ENCODE measurements at regions not wholly inside any gene's neighbourhood (a gene's known extent, or its start where the extent isn't known, plus 50 kb on each side); places are given as distances from the start of the nearest gene placed in this dataset.

DNA sequence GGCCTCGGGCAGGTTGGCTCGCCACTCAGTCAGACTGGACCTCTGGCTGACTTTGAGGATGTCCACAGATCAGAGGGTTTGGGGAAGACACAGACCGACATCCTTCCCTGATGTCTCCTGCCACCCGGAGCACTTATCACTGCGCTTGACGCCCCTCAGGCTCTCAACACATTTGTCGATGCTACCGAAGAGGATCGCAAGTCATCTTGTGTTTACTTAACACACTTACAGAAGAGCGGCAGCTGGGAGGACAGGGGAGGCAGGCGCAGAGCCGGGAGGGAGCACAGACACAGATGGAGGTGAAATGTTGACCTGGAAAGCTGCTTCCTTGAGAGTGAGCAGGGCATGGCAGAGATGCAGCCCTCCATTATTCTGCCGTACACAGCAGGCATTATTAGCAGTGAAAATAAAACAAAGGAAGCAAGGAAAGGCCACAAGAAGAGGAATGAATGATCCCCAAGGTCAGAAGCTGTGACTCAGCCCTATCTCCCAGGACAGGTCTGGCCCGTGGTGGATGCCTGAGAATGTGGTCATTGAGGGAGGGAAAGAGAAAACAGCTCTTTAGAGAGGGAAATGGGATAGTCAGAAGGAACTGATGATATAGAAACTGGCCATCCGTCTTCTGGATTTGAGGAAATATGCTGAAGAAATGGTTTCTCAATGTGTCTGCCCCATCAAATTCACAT is 549.5 kb upstream of the ARGLU1 start:
- DNase-seq (ENCODE audit: low spot score): no peak

DNA sequence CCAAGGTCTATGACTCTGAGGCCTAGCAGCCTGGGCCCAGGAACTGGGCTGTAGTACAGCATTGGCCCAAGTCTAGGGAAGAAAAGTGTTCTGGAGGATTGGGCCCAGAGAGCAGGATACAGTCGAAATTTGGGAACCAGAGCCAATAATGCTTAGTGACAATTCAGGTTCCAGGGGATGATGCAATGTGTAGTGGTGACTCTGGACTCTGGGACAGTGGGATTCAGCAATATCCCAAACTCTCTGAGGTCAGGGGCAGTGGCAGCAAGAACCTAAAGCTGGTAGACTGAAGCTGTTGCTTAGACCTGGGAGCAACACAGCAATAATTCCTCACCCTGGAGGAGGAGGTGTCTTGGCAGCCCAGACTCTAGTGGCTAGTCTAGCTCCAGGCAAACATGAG is 545.5 kb upstream of the ARGLU1 start:
- no peak for DNase-seq (ENCODE audit: low spot score)

DNA sequence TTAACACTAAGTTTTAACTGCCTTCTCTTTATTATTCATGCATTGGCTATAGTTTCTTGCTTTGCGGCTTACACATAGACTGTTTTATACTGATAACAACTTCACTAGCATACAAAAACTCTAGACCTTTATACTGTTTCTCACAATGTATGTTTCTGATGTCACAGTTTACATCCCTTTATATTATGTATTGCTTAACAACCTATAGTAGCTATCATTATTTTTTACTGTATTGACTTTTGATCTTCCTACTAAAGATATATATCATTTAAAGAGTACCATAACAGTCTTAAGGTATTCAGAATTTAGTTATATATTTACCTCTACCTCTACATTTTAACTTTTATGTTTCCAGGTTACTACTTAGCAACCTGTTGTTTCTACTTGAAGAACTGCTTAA is 543.3 kb upstream of the ARGLU1 start:
- DNase-seq (ENCODE audit: low spot score): no peak

DNA sequence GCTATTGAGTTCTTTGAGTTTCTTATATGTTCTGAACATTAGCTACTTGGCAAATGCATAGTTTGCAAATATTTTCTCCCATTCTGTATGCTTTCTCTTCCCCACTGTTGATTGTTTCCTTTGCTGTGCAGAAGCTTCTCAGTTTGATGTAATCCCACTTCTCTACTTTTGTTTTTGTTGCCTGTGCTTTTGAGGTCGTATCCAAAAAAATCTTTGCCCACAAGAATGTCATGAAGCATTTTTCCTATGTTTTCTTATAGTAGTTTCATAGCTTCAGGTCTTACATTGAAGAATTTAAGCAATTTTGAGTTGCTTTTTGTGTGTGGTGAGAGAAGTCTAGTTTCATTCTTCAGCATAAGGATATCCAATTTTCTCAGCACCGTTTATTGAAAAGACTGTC is 536.7 kb upstream of the ARGLU1 start:
- no peak for DNase-seq (ENCODE audit: low spot score)

DNA sequence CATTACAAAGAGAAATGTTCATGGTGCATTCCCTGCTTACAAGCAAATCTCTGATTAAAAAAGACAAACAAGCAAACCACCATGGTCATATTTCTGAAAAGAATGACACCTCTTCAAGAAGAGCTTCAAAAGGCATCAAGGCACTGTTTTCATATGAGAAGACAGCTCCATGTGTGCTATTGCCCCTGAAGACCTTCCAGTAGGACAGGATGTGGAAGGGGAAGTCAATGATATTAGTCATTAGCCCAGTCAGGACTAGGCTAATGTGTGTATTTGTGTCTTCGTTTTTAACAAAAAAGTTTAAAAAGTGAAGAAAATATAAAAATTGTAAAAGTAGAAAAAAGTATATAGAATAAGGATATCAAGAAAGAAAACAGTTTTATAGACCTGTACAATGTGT is 534.7 kb upstream of the ARGLU1 start:
- DNase-seq (ENCODE audit: low spot score): no peak

DNA sequence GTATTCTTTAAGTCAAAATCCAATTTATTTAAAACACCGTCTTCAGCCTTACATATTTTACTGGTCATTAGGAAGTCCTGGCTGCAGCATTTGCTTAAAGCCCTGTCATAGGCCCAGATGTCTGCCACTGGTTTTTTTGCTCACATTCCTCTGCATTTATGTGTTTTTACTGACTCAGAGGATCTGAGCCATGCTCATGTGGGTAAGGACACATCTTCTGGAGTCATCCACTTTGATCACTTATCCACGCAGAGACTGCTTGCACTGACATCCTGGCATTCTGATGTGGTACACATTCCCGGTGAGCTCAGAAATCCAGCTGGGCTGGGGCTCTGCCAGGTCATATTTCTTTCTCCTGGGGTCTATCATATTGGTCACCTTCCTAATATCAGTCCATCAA is 531.7 kb upstream of the ARGLU1 start:
- DNase-seq (ENCODE audit: low spot score): no peak

DNA sequence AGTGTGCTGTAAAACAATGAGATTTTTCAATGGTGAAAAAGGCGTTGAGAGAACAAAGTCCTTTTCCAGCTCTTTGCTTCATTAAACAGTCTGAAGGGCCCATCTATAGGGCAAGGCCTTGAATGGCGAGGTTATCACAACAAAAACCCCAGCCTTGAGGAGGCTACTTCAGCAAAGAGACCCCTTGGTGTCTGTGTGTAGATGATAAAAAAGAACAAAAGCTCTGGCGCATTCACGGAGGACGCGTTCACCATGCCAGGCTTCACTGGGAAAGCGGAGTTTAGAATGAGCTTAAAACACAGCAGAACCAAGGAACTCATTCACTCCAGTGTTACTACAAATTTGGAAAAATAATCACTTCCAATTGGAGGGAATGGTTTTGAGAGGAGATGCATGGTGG is 530.0 kb upstream of the ARGLU1 start:
- no peak for DNase-seq (ENCODE audit: low spot score)

DNA sequence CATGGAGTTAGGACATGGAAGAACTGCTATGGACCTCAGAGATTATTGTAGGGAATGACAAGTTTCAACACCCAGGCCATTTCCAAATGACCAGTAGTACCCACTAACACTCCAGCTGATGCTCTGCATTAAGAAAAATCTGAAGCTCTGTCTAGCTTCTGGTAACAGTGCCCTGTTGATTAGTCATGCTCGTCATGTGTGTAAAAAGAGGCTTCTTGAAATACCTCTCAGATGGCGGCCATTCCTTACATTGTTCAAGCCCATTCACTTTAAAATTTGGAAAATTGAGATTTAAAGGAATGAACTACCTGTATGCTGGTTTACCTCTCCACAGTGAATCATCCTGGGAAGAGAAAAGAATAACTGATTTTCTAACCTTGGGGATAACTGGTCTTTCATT is 527.9 kb upstream of the ARGLU1 start:
- no peak for DNase-seq (ENCODE audit: low spot score)

DNA sequence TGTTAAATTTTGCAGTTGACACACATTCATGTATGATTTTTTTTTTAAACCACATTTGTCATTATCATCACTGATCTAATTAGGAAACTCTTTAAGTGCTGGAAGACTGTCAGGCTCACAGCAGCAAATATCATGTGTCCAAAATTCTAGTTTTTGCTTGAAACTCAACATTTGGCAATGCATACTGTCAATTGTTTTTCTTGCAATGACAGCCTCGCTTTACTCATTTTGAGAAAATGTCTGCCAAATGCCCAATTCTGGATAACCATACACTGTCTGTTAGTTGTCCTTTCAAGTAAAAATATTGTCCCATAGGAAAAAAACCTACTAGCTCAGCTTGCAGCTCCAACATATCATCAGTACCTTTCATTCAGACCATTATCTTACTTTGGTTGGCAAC is 523.9 kb upstream of the ARGLU1 start:
- DNase-seq (ENCODE audit: low spot score): no peak

DNA sequence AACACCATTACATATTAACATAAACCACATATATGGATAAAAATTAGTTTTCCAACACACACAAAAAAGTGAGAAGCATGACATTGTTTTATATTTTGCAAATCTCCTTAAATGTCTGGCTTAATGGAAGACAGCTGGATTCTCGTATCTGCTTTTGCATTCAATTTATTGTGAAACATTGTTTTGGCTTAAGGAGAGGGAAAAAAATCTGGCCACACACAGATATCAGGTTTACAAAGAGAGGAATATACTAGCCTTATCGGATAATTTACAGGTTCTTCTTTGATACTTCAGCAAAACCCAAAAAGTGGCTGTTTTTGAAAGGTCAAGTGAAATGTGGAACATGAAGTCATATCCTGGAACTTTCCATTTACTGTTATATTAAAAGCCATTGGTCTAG is 523.5 kb upstream of the ARGLU1 start:
- DNase-seq (ENCODE audit: low spot score): no peak

DNA sequence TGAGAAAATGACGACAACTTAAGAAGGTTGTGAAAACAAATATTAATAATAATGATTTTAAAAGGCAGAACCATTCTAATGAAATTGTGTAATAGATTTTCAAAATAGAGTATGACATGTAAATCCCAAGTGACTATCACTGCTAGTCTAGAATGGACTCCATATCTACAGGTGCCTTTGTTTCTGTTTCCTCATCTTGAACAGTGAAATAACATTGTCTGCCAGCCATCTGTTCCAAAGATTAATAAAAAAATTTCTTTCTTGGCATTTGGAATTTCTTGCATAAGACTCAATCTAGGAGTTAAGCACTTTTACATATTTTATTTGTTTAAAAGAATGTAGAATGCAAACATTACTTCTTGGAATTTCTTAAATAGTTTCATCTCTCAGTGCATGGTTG is 520.1 kb upstream of the ARGLU1 start:
- DNase-seq (ENCODE audit: low spot score): no peak

DNA sequence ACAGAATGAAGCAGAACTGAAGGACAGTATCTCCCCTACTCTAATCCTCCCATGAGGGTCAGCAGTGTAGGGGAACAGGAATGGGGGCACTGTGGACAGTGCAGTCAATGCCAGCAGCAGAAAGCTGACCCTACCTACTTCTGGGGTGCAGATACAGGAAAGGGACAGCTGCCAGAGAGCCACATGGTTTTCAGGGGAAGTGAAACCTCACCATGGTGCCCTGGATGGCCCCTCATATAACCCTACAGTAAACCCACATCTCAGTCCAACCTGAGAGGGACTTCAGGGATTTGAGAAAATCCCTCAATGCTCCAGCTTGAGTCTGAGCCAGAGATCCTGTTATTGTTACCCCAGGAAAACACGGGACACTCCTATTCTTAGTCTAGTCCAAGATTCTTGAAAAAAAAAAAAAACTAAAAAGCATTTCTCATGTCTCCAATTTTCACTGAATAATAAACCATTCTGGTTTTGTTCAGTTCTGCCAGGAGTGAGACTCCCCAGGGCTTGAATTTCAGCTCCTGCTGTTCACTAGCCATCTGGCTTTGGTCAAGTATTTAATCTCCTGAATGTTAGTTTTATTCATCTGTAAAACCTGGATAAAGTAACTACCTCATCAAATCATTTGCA is 511.6 kb upstream of the ARGLU1 start:
- DNase-seq (ENCODE audit: low spot score): no peak

DNA sequence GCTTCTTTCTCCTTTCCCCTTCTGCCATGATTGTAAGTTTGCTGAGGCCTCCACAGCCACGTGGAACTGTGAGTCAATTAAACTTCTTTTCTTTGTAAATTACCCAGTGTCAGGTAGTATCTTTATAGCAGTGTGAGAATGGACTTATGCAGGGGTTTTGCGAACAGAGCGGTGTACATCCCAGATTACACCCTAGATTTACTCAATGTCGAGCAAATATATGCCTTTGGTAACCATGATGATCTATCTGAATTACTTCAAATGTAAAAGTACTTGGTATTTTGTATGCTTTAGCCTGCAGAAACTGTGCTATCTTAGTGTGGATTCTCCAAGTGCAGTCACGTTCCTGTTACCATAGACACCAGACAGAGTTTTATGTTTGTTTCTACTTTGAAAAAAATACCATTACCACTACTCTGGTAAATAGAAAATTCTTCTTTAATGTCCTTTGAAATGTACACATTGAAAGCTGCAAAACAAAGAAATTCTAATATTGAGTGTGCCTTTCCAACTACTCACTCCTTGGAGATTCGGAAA is 510.4 kb upstream of the ARGLU1 start:
- no peak for DNase-seq (ENCODE audit: low spot score)

DNA sequence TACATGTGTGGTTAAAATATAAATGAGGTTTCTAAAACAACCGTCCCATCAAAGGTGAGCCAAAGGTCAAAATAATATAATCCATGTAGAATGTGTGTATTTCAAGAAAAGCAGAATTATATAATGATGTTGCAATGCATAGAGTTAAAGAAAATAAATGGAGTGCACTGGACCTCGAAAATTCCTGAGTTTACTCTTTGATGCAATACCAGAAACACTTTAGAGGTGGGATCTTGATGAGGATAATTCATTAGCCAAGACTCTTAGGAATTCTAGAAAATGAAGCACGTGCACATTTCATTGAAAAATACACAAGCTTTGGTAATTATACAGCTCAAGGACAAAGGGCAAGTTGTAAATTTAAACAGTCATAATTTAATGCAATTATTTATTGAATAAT is 508.9 kb upstream of the ARGLU1 start:
- no peak for DNase-seq (ENCODE audit: low spot score)

DNA sequence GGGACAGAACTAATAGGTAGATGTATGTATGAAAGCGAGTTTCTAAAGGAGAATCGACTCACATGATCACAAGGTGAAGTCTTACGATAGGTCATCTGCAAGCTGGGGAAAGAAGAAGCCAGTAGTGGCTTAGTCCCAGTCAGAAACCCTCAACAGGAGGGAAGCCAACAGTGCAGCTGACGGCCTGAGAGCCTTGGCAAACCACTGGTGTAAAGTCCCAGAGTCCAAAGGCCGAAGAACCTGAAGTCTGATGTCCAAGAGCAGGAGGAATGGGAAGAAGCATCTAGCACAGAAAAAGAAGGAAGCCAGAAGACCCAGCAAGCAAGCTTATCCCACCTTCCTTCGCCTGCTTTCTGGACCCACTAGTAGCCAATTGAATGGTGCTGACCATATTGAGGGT is 507.6 kb upstream of the ARGLU1 start:
- DNase-seq (ENCODE audit: low spot score): no peak

DNA sequence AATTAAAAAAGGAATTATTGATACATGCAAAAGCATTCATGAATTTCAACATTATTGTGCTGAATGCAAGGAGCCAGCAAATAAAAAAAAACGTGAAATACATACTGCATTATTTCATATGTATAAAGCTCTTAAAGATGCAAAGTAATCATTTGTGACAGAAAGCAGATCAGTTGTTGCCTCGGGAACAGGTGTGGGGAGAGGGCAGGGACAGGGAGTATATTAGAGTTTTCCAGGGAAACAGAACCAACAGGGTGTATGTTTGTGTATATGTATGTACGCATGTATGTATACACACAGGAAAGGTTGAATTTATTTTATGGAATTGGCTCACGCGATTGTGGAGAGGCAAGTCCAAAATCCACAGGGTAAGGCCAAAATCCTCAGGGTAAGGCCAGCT is 502.9 kb upstream of the ARGLU1 start:
- DNase-seq (ENCODE audit: low spot score): no peak

DNA sequence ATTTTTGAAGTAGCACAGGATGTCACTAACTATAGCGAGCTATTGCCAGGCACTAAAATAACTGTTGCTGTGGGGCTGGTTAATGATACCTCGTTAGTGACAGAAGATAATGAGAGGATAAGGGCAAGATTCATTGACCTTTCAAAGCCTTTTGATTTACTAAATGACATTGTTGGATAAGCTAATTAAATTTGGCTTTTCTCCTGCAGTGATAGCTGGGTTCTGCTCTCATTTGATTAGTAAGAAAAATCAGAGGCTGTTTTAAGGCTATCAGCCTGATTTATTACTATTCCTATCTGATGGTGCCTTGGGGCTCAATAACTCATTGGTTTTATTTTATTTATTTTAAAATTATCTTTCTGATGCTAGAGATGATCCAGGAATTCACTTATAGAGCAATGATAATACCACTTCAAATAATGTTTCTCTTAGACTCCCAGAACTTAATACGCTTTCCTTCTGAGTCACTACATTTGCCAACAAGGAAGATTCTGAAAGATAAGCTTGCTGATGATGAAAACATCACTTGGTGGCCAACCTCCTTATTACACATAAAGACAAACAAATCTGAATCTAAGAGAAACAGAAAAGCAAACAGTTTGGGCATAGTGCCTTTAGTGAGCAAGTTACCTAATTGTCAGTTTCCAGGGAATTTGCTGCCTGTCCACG is 501.3 kb upstream of the ARGLU1 start:
- DNase-seq (ENCODE audit: low spot score): no peak

DNA sequence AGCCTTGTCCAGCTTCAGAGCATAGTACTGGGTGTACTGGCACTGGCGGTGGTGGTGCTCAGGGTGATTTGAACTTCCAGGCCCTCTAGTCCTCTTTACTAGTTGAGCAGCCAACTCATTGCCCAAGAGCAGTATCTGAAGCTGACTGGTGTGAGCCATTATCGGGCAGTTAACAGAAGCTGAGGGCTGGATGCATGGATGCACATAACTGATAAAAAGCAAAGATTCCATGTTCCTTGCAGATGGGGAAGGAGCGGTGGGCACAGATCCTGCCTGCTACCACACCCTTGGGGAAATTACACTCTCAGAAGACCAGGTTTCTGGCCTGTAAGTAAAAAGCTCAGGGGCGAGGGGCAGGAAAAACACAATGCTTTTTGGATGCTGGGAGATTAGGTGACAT is 499.4 kb upstream of the ARGLU1 start:
- DNase-seq (ENCODE audit: low spot score): no peak

DNA sequence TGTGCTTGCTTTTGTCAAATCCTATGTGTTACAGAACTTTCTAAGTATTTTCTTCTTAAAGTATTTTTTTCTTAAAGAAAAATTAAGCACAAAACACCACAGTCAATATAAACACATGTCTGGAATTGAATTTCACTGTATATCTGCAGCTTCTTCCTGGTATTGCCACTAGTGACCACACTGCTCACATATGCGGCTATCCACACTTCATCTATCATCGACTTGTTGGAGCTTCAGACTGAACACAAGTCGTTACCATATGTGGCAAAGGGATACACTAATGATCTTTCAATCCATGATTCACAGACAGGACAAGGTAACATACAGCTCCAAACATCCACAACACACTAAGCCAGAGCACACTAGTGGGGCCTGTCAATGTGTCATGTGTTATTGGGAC is 498.4 kb upstream of the ARGLU1 start:
- DNase-seq (ENCODE audit: low spot score): no peak

DNA sequence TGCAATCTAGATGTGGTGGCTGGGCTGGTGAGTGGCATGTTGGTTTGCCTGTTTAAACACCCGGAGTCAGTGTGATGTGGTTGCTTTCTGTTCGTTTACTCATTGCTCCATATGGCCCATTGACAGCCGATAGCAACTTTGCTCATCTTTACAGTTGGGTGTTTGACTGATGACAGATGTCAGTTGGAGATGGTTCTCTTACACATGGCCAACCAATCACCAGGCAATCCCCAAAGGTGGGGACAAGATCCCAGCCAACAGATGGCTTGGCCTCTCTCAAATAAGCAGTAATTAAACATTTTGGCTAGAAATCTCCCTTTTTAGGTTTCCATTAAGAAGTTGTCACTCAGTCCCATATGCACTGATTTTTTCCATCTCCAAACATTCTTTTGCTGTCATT is 497.1 kb upstream of the ARGLU1 start:
- DNase-seq (ENCODE audit: low spot score): no peak

DNA sequence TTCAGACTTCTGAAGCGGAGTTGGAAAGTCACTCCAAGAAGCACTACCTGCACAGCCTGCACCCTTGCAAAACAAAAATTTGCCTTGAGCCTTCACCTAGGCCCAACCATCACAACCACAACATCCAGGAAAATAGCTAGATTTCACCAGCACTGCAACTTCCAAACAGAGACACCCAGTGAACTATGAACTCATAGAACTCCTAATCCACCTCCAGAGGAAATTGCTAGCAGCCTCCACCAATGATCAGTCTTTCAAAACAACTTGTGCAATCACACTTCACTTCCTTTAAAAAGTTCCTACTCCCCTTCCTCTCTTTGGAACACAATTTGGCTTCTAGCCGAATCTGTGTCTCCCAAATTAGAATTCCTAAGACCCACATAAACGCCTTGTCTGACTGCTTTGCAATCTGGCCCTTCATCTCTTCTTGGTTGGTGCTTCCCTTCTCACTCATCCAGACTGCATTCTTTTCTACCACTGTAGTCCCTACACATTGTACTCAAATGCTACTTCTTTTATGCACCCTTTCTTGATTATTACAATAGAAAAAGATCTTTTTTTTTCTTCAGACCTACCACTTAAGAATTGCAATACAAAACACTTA is 489.2 kb upstream of the ARGLU1 start:
- no peak for DNase-seq (ENCODE audit: low spot score)

DNA sequence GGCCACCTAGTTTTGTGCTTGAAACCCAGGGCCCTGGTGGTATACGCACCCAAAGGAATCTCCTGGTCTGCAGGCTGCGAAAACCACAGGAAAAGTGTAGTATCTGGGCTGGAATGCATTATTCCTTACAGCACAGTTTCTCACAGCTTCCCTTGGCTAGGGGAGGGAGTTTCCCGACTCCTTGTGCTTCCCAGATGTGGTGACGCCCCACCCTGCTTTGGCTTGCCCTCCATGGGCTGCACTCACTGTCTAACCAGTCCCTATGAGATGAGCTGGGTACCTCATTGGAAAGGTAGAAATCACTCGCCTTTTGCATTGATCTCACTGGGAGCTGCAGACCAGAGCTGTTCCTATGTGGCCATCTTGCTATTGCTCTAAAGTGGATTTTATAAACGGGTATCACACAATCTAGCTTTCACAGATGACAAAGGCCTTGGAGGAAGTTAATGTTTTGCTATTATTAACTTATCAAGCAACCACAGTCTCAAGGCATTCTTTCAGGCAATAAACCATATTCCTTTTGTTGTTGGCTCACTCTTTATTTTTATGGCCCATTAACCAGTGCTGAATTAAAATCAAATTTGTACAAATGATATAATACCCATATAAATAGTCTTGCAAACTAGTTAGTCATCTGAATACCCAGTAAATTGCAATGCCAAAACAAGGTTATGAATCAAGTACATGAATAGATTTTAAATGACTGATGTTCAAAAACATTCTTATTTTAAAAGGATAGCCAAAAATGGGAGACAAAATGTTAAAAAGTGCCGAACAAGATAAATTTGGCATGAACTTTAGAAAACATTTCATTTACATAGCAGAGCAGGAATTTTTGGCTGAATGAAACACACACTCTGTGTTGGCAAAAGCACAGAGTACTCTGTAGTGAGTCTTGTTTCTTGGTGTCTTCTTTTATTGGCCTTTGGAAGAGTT is 475.4 kb upstream of the ARGLU1 start:
- DNase-seq (ENCODE audit: low spot score): no peak
